ENCODE measurements at regions not wholly inside any gene's neighbourhood (a gene's known extent, or its start where the extent isn't known, plus 50 kb on each side); places are given as distances from the start of the nearest gene placed in this dataset.

DNA sequence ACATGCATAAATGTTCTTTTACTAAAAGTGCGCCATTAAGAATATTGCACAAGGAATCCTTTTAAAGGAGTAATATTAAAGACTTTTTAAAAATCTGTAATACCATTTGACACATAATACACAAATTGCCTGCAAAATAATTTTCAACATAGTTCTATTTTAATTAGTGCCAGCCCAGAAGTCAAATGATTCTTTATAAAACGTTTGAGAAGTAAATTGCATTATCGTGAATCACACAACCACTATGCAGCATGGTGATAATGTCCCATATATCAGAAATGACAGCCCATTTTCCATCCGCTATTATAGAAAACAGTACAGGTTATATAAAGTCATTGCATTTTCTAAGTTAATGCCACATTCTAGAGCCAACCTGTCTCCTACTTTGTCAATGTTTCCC, 324.0 kb downstream of the IPMK start:
- Histone ChIP-seq H2AFZ (ENCODE audit: low read depth, low read length) (no peak overlapping the region), H3K9me3 (ENCODE audit: insufficient read depth, low read length) (no peaks in the 10 kb centered on the region), H3K4me2 (ENCODE audit: low read length) (no peak overlapping the region), H3K27me3 (ENCODE audit: low read depth, low read length) (no peaks in the 10 kb centered on the region), H4K20me1 (ENCODE audit: insufficient read depth, low read length) (no peaks in the 10 kb centered on the region), H3K27ac (ENCODE audit: low read length) (no peak overlapping the region), H3K79me2 (ENCODE audit: low read length) (no peaks in the 10 kb centered on the region), H3K4me3 (ENCODE audit: low read length) (no peak overlapping the region), H3K4me1 (ENCODE audit: low read length) (no peaks in the 10 kb centered on the region), H3K9ac (ENCODE audit: low read length) (no peak overlapping the region), H3K36me3 (replicated peaks; ENCODE audit: low read depth, low read length) (no peaks in the 10 kb centered on the region)
- TF ChIP-seq, protein P1, sequence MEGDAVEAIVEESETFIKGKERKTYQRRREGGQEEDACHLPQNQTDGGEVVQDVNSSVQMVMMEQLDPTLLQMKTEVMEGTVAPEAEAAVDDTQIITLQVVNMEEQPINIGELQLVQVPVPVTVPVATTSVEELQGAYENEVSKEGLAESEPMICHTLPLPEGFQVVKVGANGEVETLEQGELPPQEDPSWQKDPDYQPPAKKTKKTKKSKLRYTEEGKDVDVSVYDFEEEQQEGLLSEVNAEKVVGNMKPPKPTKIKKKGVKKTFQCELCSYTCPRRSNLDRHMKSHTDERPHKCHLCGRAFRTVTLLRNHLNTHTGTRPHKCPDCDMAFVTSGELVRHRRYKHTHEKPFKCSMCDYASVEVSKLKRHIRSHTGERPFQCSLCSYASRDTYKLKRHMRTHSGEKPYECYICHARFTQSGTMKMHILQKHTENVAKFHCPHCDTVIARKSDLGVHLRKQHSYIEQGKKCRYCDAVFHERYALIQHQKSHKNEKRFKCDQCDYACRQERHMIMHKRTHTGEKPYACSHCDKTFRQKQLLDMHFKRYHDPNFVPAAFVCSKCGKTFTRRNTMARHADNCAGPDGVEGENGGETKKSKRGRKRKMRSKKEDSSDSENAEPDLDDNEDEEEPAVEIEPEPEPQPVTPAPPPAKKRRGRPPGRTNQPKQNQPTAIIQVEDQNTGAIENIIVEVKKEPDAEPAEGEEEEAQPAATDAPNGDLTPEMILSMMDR (IDR thresholded peaks at IDR 0.05; ENCODE audit: low read depth, low read length) = no peak
- no peak for TF ChIP-seq EZH2phosphoT487 (IDR thresholded peaks at IDR 0.05; ENCODE audit: low read depth)

- TF ChIP-seq EZH2phosphoT487 (IDR thresholded peaks at IDR 0.05; ENCODE audit: low read depth) = no peak
- TF ChIP-seq, protein P1 (IDR thresholded peaks at IDR 0.05; ENCODE audit: low read depth, low read length) = no peak
- Histone ChIP-seq H3K27me3 (ENCODE audit: low read depth, low read length) (no peaks in the 10 kb centered on the region), H3K9me3 (ENCODE audit: insufficient read depth, low read length) (no peaks in the 10 kb centered on the region), H2AFZ (ENCODE audit: low read depth, low read length) (no peak overlapping the region), H3K36me3 (replicated peaks; ENCODE audit: low read depth, low read length) (no peaks in the 10 kb centered on the region), H3K9ac (ENCODE audit: low read length) (no peak overlapping the region), H4K20me1 (ENCODE audit: insufficient read depth, low read length) (no peaks in the 10 kb centered on the region), H3K4me2 (ENCODE audit: low read length) (no peak overlapping the region), H3K4me3 (ENCODE audit: low read length) (no peak overlapping the region), H3K4me1 (ENCODE audit: low read length) (no peaks in the 10 kb centered on the region), H3K27ac (ENCODE audit: low read length) (no peak overlapping the region), H3K79me2 (ENCODE audit: low read length) (no peaks in the 10 kb centered on the region)
These were observed 342.6 kb downstream of the IPMK start for GRCh38 chr10:57925045-57925444.

- H3K36me3 ChIP-seq (replicated peaks; ENCODE audit: low read depth, low read length) = no peaks in the 10 kb centered on the region
- H3K27ac ChIP-seq (ENCODE audit: low read length) = no peak overlapping the region
- no peak overlapping the region for H3K9ac ChIP-seq (ENCODE audit: low read length)
- H3K4me3 ChIP-seq (ENCODE audit: low read length) = no peak overlapping the region
- H3K27me3 ChIP-seq (ENCODE audit: low read depth, low read length) = no peaks in the 10 kb centered on the region
- H2AFZ ChIP-seq (ENCODE audit: low read depth, low read length) = no peak overlapping the region
- H3K79me2 ChIP-seq (ENCODE audit: low read length) = no peaks in the 10 kb centered on the region
- no peaks in the 10 kb centered on the region for H3K4me1 ChIP-seq (ENCODE audit: low read length)
- no peaks in the 10 kb centered on the region for H4K20me1 ChIP-seq (ENCODE audit: insufficient read depth, low read length)
- TF ChIP-seq, protein P1 (IDR thresholded peaks at IDR 0.05; ENCODE audit: low read depth, low read length) = no peak
- no peak for TF ChIP-seq EZH2phosphoT487 (IDR thresholded peaks at IDR 0.05; ENCODE audit: low read depth)
- H3K9me3 ChIP-seq (ENCODE audit: insufficient read depth, low read length) = no peaks in the 10 kb centered on the region
- H3K4me2 ChIP-seq (ENCODE audit: low read length) = no peak overlapping the region
These were observed 346.6 kb downstream of the IPMK start for GRCh38 chr10:57921140-57921539.

- Histone ChIP-seq H3K27ac (ENCODE audit: low read length) (no peak overlapping the region), H3K9me3 (ENCODE audit: insufficient read depth, low read length) (no peaks in the 10 kb centered on the region), H2AFZ (ENCODE audit: low read depth, low read length) (no peak overlapping the region), H3K4me2 (ENCODE audit: low read length) (no peak overlapping the region), H3K4me1 (ENCODE audit: low read length) (no peaks in the 10 kb centered on the region), H4K20me1 (ENCODE audit: insufficient read depth, low read length) (no peaks in the 10 kb centered on the region), H3K9ac (ENCODE audit: low read length) (no peak overlapping the region), H3K27me3 (ENCODE audit: low read depth, low read length) (no peaks in the 10 kb centered on the region), H3K36me3 (replicated peaks; ENCODE audit: low read depth, low read length) (no peaks in the 10 kb centered on the region), H3K4me3 (ENCODE audit: low read length) (no peak overlapping the region), H3K79me2 (ENCODE audit: low read length) (no peaks in the 10 kb centered on the region)
- TF ChIP-seq EZH2phosphoT487 (IDR thresholded peaks at IDR 0.05; ENCODE audit: low read depth) = no peak
- TF ChIP-seq, protein P1 (IDR thresholded peaks at IDR 0.05; ENCODE audit: low read depth, low read length) = no peak
These were observed 347.8 kb downstream of the IPMK start for GRCh38 chr10:57919864-57920263.

Data from OCI-LY3 (cell line).